Activated CD4-positive, alpha-beta T cell treated with anti-CD3 and anti-CD28 coated beads, Interleukin-2, amount 10 ng/mL, durations not matched to agents 7 days and 5 days (primary cell): ENCODE measurements at regions not wholly inside any gene's neighbourhood (a gene's known extent, or its start where the extent isn't known, plus 50 kb on each side); places are given as distances from the start of the nearest gene placed in this dataset.

ENCODE experiments used
- CTCF ChIA-PET: fragments of 350-600 bp; sonication (Branson Sonifier 250); formaldehyde crosslinking; loops from one replicate; lab custom pipeline; 2021; ENCODE audit warnings: antibody characterized with exemption; lab: Charles Lee
- POLR2A ChIA-PET: fragments of 350-600 bp; sonication (Branson Sonifier 250); formaldehyde crosslinking; loops from one replicate; lab custom pipeline; 2021; ENCODE audit warnings: antibody characterized with exemption; lab: Charles Lee
- DNase-seq: peaks from one replicate; pipeline ENCODE4 v3.0.0-alpha.2; 2020
- H3K27ac Mint-ChIP-seq: one replicate; pipeline ENCODE4 v1.8.0; 2021; ENCODE audit warnings: mild to moderate bottlenecking, moderate library complexity, mixed read lengths
- H3K27me3 Mint-ChIP-seq: one replicate; pipeline ENCODE4 v1.8.0; 2021; ENCODE audit warnings: mixed read lengths
- H3K36me3 Mint-ChIP-seq: one replicate; pipeline ENCODE4 v1.8.0; 2021; ENCODE audit warnings: low read depth, mixed read lengths
- H3K4me1 Mint-ChIP-seq: one replicate; pipeline ENCODE4 v1.8.0; 2021; ENCODE audit warnings: mixed read lengths
- H3K4me3 Mint-ChIP-seq: one replicate; pipeline ENCODE4 v1.8.0; 2021; ENCODE audit warnings: mild to moderate bottlenecking, moderate library complexity, mixed read lengths
- H3K9me3 Mint-ChIP-seq: one replicate; pipeline ENCODE4 v1.8.0; 2021; ENCODE audit warnings: mixed read lengths

GRCh38 chr11:7197469-7197868 lies 54.2 kb upstream of the SYT9 start:
- Mint-ChIP-seq H3K36me3 (no peaks in the 10 kb centered on the region), H3K27me3 (peaks cover 8% of the 10 kb centered on the region), H3K4me1 (no peaks in the 10 kb centered on the region), H3K9me3 (no peaks in the 10 kb centered on the region), H3K4me3 (no peak overlapping the region), H3K27ac (no peak overlapping the region)
- ChIA-PET CTCF (no interaction called here), POLR2A (no interaction called here)
- DNase-seq, result no peak
